ENCODE measurements at regions not wholly inside any gene's neighbourhood (a gene's known extent, or its start where the extent isn't known, plus 50 kb on each side); places are given as distances from the start of the nearest gene placed in this dataset.

DNA sequence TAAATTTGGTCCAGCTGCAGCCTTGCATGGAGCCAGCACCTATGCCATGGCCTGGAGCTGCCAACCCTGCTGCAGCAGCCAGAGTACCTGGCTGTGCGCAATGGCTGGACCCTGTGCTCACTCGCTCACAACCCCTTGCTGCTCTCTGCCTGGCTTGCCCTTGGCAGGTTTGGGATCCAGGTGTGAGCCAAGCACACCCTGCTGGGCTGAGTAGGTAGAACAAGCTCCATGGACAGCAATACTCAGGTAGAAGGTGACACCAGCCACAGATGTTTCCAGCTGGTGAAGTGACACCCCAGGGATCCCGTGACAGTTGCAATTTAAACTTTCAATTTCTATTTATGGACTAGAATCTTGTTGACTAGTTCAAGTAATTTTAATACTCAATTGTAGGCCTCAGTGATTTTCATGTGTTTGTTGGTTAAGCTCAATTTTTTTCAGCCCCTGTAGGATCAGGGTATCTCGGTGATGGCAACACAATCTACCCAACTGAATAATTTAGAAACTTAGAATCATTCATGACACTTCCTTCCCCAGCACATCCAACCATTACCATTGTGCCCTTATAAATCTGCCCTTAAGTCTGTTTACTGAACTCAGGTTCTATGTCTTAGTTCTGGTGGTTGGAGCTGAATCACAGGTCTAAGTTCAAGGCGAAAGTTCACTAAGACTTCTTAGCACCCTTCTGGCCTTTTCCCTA, 480.0 kb downstream of the PMP22 start:
- Histone ChIP-seq H3K9me2 (ENCODE audit: insufficient read depth, low read length) (no peaks in the 10 kb centered on the region), H3K9ac (ENCODE audit: low read length) (no peak overlapping the region), H3F3A (ENCODE audit: insufficient read depth, low read length, poor library complexity, severe bottlenecking) (no peaks in the 10 kb centered on the region), H3K27me3 (ENCODE audit: insufficient read depth, low read depth, low read length) (no peaks in the 10 kb centered on the region), H3K79me2 (replicated peaks; ENCODE audit: insufficient read depth, low read length) (no peaks in the 10 kb centered on the region), H2AFZ (ENCODE audit: low read depth, low read length) (no peak overlapping the region), H3K4me3 (ENCODE audit: low read length) (no peak overlapping the region), H3K4me2 (ENCODE audit: low read length) (no peak overlapping the region), H4K20me1 (ENCODE audit: insufficient read depth) (no peaks in the 10 kb centered on the region), H3K9me3 (ENCODE audit: low read length) (no peaks in the 10 kb centered on the region), H3K27ac (ENCODE audit: low read length) (no peak overlapping the region), H3K36me3 (ENCODE audit: insufficient read depth, low read length) (no peaks in the 10 kb centered on the region)
- TF ChIP-seq EZH2 (IDR thresholded peaks at IDR 0.05; ENCODE audit: borderline replicate concordance, insufficient read depth, low read length, poor library complexity, severe bottlenecking) (no peak), MXI1 (conservative IDR thresholded peaks at IDR 0.05; ENCODE audit: poor library complexity, severe bottlenecking) (no peak), POLR2AphosphoS5 (IDR thresholded peaks at IDR 0.05) (no peak), EP300 (conservative IDR thresholded peaks at IDR 0.05; ENCODE audit: poor library complexity, severe bottlenecking) (no peak), SMC3 (conservative IDR thresholded peaks at IDR 0.05; ENCODE audit: poor library complexity) (no peak), REST (IDR thresholded peaks at IDR 0.05; ENCODE audit: borderline replicate concordance) (no peak), RAD21 (conservative IDR thresholded peaks at IDR 0.05) (no peak), TAF1 (IDR thresholded peaks at IDR 0.05; ENCODE audit: low read depth) (no peak)
- TF ChIP-seq, protein P1, sequence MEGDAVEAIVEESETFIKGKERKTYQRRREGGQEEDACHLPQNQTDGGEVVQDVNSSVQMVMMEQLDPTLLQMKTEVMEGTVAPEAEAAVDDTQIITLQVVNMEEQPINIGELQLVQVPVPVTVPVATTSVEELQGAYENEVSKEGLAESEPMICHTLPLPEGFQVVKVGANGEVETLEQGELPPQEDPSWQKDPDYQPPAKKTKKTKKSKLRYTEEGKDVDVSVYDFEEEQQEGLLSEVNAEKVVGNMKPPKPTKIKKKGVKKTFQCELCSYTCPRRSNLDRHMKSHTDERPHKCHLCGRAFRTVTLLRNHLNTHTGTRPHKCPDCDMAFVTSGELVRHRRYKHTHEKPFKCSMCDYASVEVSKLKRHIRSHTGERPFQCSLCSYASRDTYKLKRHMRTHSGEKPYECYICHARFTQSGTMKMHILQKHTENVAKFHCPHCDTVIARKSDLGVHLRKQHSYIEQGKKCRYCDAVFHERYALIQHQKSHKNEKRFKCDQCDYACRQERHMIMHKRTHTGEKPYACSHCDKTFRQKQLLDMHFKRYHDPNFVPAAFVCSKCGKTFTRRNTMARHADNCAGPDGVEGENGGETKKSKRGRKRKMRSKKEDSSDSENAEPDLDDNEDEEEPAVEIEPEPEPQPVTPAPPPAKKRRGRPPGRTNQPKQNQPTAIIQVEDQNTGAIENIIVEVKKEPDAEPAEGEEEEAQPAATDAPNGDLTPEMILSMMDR (IDR thresholded peaks at IDR 0.05; ENCODE audit: poor library complexity, severe bottlenecking) = no peak

- Histone ChIP-seq H3K9me3 (ENCODE audit: low read length) (no peaks in the 10 kb centered on the region), H3K4me2 (ENCODE audit: low read length) (no peak overlapping the region), H3K79me2 (replicated peaks; ENCODE audit: insufficient read depth, low read length) (no peaks in the 10 kb centered on the region), H3K27ac (ENCODE audit: low read length) (no peak overlapping the region), H2AFZ (ENCODE audit: low read depth, low read length) (no peak overlapping the region), H3K27me3 (ENCODE audit: insufficient read depth, low read depth, low read length) (no peaks in the 10 kb centered on the region), H3K36me3 (ENCODE audit: insufficient read depth, low read length) (no peaks in the 10 kb centered on the region), H4K20me1 (ENCODE audit: insufficient read depth) (no peaks in the 10 kb centered on the region), H3K9ac (ENCODE audit: low read length) (no peak overlapping the region), H3F3A (ENCODE audit: insufficient read depth, low read length, poor library complexity, severe bottlenecking) (no peaks in the 10 kb centered on the region), H3K4me3 (ENCODE audit: low read length) (no peak overlapping the region), H3K9me2 (ENCODE audit: insufficient read depth, low read length) (no peaks in the 10 kb centered on the region)
- no peak for TF ChIP-seq REST (IDR thresholded peaks at IDR 0.05; ENCODE audit: borderline replicate concordance)
- no peak for TF ChIP-seq RAD21 (conservative IDR thresholded peaks at IDR 0.05)
- TF ChIP-seq SMC3 (conservative IDR thresholded peaks at IDR 0.05; ENCODE audit: poor library complexity) = no peak
- no peak for TF ChIP-seq MXI1 (conservative IDR thresholded peaks at IDR 0.05; ENCODE audit: poor library complexity, severe bottlenecking)
- TF ChIP-seq, protein P1 (IDR thresholded peaks at IDR 0.05; ENCODE audit: poor library complexity, severe bottlenecking) = no peak
- TF ChIP-seq EP300 (conservative IDR thresholded peaks at IDR 0.05; ENCODE audit: poor library complexity, severe bottlenecking) = no peak
- TF ChIP-seq POLR2AphosphoS5 (IDR thresholded peaks at IDR 0.05) = no peak
- TF ChIP-seq TAF1 (IDR thresholded peaks at IDR 0.05; ENCODE audit: low read depth) = no peak
- no peak for TF ChIP-seq EZH2 (IDR thresholded peaks at IDR 0.05; ENCODE audit: borderline replicate concordance, insufficient read depth, low read length, poor library complexity, severe bottlenecking)
These were observed 480.2 kb downstream of the HS3ST3B1 start for GRCh38 chr17:14781123-14781522.

All from neural cell (in vitro differentiated cells).